SU-DHL-6 (cell line): ENCODE measurements at regions not wholly inside any gene's neighbourhood (a gene's known extent, or its start where the extent isn't known, plus 50 kb on each side); places are given as distances from the start of the nearest gene placed in this dataset.

Experiments
- H2AFZ ChIP-seq: fragments of 200-600 bp; sonication (generic); 2 replicates; pipeline ENCODE4 v1.6.1; 2014; ENCODE audit warnings: low read depth, mild to moderate bottlenecking, moderate library complexity, mixed read lengths, antibody characterized with exemption, low read length; ENCODE audit not compliant: severe bottlenecking
- H3F3A ChIP-seq: fragments of 200-600 bp; shearing (Covaris generic); 2 replicates; pipeline ENCODE4 v1.6.0; 2016; ENCODE audit warnings: antibody characterized with exemption, mild to moderate bottlenecking; ENCODE audit not compliant: insufficient read depth
- H3K27ac ChIP-seq: fragments of 200-600 bp; sonication (generic); 2 replicates; pipeline ENCODE4 v1.5.1; 2016; ENCODE audit warnings: low read depth, mild to moderate bottlenecking, low read length, moderate library complexity, mixed read lengths
- H3K27me3 ChIP-seq: fragments of 200-600 bp; sonication (generic), shearing (Covaris generic); 2 replicates; pipeline ENCODE4 v1.6.0; 2014; ENCODE audit warnings: mild to moderate bottlenecking, low read length
- H3K36me3 ChIP-seq: fragments of 200-600 bp; sonication (generic); 2 replicates; pipeline ENCODE4 v1.6.1; 2014; ENCODE audit warnings: mild to moderate bottlenecking, low read length, mixed read lengths
- H3K4me2 ChIP-seq: fragments of 300-600, 200-600 bp; shearing (Covaris generic), sonication (generic); 2 replicates; pipeline ENCODE4 v1.6.0; 2014; ENCODE audit warnings: low read length, low read depth, mild to moderate bottlenecking; ENCODE audit not compliant: poor library complexity, severe bottlenecking
- H3K4me3 ChIP-seq: fragments of 200-600 bp; sonication (generic); 2 replicates; pipeline ENCODE4 v1.5.1; 2014; ENCODE audit warnings: antibody characterized with exemption, low read length, mild to moderate bottlenecking, mixed read lengths; ENCODE audit not compliant: insufficient read depth, poor library complexity, severe bottlenecking
- H3K79me2 ChIP-seq: fragments of 200-600 bp; sonication (generic); 2 replicates; pipeline ENCODE4 v1.6.1; 2014; ENCODE audit warnings: mild to moderate bottlenecking, low read length, moderate library complexity; ENCODE audit not compliant: insufficient read depth
- H3K9ac ChIP-seq: fragments of 200-600 bp; sonication (generic); 2 replicates; pipeline ENCODE4 v1.7.0; 2014; ENCODE audit warnings: mild to moderate bottlenecking, low read length
- H3K9me2 ChIP-seq: fragments of 200-600 bp; sonication (generic); replicated peaks from 2 replicates; pipeline ENCODE4 v1.6.1; 2014; ENCODE audit warnings: low read length; ENCODE audit not compliant: insufficient read depth
- H3K9me3 ChIP-seq: fragments of 200-600 bp; sonication (generic); 2 replicates; pipeline ENCODE4 v1.6.1; 2014; ENCODE audit warnings: low read length, mixed read lengths; ENCODE audit not compliant: insufficient read depth
- H4K20me1 ChIP-seq: fragments of 200-600 bp; sonication (generic); 2 replicates; pipeline ENCODE4 v1.6.1; 2014; ENCODE audit warnings: low read depth, mild to moderate bottlenecking, antibody characterized with exemption, low read length, moderate library complexity, mixed read lengths
- EZH2phosphoT487 ChIP-seq: fragments of 200-600 bp; sonication (generic), shearing (Covaris generic); conservative IDR thresholded peaks from 2 replicates; pipeline ENCODE4 v1.6.1; 2018; ENCODE audit warnings: mild to moderate bottlenecking, antibody characterized with exemption, low read length, moderate library complexity, mixed read lengths
- TF ChIP-seq, protein P1 (sequence below): fragments of 200-600 bp; sonication (generic); IDR thresholded peaks from one replicate; pipeline ENCODE4 v1.5.1; 2017; ENCODE audit warnings: antibody characterized with exemption, mild to moderate bottlenecking, low read length, moderate library complexity; ENCODE audit not compliant: insufficient read depth, poor library complexity, severe bottlenecking

DNA sequence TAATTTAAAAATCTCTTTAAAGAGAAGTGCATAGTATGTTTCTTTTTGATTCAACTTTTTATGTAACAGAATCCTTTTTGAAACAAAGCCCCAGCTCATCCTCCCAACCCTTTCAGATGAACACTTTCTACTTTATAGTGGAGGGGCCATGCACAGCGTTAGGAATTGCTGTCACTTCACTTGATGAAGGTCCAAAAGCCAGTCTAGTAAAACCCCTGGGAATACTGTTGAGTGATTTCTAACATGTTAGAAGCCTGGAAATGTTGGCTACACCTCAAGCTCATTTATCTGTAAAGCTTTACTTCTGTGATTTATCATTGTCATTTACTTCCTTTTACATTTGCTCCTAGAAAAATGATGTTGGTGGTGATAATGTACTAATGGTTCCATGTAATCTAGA is 1608.9 kb upstream of the TENM3 start:
- TF ChIP-seq, protein P1, sequence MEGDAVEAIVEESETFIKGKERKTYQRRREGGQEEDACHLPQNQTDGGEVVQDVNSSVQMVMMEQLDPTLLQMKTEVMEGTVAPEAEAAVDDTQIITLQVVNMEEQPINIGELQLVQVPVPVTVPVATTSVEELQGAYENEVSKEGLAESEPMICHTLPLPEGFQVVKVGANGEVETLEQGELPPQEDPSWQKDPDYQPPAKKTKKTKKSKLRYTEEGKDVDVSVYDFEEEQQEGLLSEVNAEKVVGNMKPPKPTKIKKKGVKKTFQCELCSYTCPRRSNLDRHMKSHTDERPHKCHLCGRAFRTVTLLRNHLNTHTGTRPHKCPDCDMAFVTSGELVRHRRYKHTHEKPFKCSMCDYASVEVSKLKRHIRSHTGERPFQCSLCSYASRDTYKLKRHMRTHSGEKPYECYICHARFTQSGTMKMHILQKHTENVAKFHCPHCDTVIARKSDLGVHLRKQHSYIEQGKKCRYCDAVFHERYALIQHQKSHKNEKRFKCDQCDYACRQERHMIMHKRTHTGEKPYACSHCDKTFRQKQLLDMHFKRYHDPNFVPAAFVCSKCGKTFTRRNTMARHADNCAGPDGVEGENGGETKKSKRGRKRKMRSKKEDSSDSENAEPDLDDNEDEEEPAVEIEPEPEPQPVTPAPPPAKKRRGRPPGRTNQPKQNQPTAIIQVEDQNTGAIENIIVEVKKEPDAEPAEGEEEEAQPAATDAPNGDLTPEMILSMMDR = no peak
- TF ChIP-seq EZH2phosphoT487 = no peak
- Histone ChIP-seq H4K20me1 (no peaks in the 10 kb centered on the region), H3K27me3 (no peaks in the 10 kb centered on the region), H3K79me2 (no peaks in the 10 kb centered on the region), H3K9me3 (no peaks in the 10 kb centered on the region), H3K9me2 (no peaks in the 10 kb centered on the region), H3K4me2 (no peak overlapping the region), H2AFZ (no peak overlapping the region), H3F3A (no peaks in the 10 kb centered on the region), H3K36me3 (no peaks in the 10 kb centered on the region), H3K9ac (no peak overlapping the region), H3K27ac (no peak overlapping the region), H3K4me3 (no peak overlapping the region)

DNA sequence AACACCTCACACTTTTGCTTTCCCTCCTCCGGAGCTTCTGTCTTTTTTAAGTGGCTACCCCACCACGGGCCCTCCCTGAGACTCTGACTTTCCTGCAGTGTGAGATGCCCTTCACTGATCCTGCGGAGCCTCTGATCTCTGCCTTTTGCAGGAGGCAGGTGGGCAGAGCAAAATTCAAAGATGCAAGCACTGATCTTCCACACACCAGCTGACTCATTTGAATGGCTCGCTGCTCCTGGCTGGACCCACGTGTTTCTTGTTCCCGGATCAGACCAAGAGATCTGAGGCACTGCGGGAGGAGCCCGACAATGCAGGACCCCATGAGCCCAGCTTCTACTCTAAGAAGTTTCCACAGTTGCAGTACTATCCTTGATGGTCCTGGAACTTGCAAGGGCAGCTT is 1607.9 kb upstream of the TENM3 start:
- Histone ChIP-seq H3K4me2 (no peak overlapping the region), H2AFZ (no peak overlapping the region), H3F3A (no peaks in the 10 kb centered on the region), H4K20me1 (no peaks in the 10 kb centered on the region), H3K79me2 (no peaks in the 10 kb centered on the region), H3K9me3 (no peaks in the 10 kb centered on the region), H3K9ac (no peak overlapping the region), H3K4me3 (no peak overlapping the region), H3K27me3 (no peaks in the 10 kb centered on the region), H3K36me3 (no peaks in the 10 kb centered on the region), H3K27ac (no peak overlapping the region), H3K9me2 (no peaks in the 10 kb centered on the region)
- TF ChIP-seq, protein P1 = no peak
- TF ChIP-seq EZH2phosphoT487 = no peak

DNA sequence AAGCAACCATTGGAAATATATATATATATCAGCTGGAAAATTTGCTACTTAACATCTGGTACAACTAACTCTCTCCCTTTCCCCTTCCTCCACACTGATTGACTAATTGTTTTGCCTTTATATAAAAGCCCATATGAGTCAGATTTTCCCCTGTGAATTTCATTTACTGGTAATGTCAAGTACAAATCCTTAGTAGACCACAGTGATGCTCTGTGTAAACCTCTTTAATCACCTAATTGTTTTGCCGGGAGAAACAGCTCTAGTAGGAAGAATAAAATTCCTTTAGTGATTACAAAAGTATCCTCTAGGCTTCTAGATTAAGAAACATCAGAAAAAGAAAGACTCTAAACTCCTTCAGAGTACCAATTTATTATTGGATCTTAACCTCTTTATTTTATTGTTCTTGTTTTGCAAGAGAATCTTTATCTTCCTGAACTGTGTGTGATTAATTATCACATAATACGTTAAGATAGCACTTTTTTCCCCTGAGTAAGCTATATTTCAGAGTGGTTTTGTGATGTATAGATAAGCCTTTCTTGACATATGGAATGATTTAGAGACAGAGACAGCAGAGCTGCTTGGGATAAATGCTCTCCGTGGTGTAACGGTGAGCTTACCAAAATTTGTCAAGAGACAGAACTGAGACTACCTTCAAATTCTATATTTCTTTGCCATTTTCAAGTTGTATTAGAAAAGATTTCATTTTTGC is 1606.4 kb upstream of the TENM3 start:
- Histone ChIP-seq H3K36me3 (no peaks in the 10 kb centered on the region), H3K9ac (no peak overlapping the region), H3K4me3 (no peak overlapping the region), H3K27me3 (no peaks in the 10 kb centered on the region), H4K20me1 (no peaks in the 10 kb centered on the region), H3K9me2 (no peaks in the 10 kb centered on the region), H3F3A (no peaks in the 10 kb centered on the region), H3K27ac (no peak overlapping the region), H3K79me2 (no peaks in the 10 kb centered on the region), H2AFZ (no peak overlapping the region), H3K4me2 (no peak overlapping the region), H3K9me3 (no peaks in the 10 kb centered on the region)
- TF ChIP-seq, protein P1 = no peak
- no peak for TF ChIP-seq EZH2phosphoT487
